ENCODE measurements at regions not wholly inside any gene's neighbourhood (a gene's known extent, or its start where the extent isn't known, plus 50 kb on each side); places are given as distances from the start of the nearest gene placed in this dataset.

DNA sequence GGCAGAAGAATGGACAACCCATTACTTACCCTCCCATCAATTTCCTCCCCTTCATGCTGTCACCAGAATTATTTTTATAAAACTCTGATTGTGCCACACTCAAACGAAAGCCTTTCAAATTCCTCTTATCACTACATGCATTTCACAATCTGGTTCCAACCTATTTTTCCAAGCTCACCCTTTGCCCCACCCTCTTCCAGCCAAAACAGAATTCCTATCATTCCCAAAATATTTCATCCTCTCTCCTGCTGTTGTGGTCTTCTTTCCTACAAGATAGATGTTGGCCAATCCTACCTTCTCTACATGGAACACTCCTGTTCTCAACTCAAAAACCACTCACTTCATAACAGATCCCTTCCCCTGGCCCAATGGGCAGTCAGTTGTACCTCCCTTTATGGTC, 111.5 kb downstream of the ELAPOR2 start:
- DNase-seq (ENCODE audit: low read depth), result no peak

GRCh38 chr7:86943447-86943846, 116.0 kb downstream of the ELAPOR2 start:
- no peak for DNase-seq (ENCODE audit: low read depth)

- no peak for DNase-seq (ENCODE audit: low read depth)
These were observed 116.5 kb downstream of the ELAPOR2 start for GRCh38 chr7:86942995-86943394.

DNA sequence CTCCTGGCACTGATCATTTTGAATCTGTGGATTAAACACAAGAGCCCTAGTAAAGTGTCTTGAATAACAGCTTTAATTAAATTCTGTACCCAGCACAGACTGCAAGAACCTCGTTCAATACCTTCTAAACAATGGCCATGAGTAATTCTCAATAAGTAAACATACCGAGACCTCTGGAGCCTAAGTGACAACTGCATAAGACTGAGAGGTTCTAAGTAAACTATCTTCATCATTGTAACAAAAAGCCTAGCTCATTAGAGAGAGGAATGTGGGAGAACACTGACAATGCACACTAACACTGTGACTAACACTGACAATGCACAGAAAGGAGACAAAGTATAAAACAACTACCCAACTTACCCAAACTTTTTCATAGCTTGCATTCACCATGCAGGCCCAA, 117.4 kb downstream of the ELAPOR2 start:
- DNase-seq (ENCODE audit: low read depth), result no peak

DNA sequence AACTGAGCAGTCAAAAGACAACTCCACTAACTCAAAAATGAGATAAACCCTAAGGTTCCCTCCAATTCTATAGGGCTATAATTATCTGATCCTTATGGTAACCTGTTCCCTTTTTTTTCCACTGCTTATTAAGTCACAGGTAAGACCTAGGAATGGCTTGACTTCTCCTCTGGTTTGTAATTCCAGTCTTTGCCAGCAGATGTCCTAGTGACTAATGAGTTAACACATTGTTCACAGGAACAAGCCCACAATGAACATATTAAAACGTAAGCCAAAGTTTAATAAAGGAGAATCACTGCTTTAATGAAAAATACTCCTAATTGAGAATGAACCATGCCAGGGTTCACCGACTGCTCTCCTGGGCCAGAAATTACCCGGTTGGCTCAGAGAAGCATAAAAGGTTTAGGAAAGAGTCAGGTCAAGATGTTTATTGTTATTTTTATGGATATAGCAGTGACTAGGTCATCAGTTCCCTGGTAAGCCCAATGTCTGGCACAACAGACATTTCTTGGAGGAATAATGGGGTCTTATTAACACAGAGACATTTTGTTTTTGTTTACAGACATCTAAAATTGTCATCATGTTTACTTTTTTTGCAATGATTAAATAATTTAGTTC, 120.1 kb downstream of the ELAPOR2 start:
- DNase-seq (ENCODE audit: low read depth), result no peak

DNA sequence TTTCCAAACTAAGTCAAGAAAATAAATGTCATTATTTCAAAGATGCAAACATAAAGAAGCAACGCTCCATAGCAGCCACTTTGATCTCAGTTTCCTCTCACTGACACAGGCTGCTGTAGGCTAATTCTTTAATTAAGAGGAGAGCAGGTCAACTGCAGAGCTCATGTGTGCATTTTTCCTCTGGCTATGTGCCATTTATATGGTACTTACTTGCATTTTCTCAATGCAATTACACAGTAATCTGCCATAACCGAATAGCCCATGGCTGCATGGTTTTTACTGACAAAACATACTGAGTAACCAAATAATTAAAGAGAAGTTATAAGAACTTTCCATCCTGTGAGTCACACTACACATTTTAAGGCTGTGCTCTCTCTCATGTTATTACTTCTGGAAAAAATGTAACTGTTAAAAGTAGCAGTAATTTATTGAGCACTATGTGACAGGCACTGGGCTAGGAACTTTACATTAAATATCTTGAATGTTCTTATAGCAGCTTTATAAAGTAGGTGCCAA, 122.0 kb downstream of the ELAPOR2 start:
- no peak for DNase-seq (ENCODE audit: low read depth)

DNA sequence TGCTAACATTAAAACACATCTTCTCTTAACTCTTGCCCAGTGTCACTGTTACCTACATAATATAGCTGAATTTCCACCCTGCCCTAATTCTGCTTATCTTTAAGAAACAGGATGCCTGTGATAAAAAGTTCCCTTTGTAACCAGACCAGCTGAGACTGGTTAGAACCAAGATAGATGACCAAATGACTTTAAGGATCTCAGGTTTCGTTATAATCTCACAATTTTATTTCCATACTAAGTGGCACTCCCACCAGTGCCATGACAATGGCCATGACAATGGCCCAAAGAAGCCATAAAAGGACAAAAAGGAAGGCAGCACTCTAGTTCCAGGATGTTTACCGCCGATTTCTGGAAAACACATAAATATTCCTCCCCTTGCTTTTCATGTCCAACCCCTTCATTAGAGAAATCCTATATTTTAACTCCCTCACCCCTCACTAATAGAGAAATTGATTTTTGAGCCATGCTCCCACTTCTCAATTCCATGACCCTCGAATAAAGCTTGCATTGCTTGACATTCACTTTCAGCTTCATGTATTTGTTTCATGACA, 126.1 kb downstream of the ELAPOR2 start:
- DNase-seq (ENCODE audit: low read depth), result no peak

DNA sequence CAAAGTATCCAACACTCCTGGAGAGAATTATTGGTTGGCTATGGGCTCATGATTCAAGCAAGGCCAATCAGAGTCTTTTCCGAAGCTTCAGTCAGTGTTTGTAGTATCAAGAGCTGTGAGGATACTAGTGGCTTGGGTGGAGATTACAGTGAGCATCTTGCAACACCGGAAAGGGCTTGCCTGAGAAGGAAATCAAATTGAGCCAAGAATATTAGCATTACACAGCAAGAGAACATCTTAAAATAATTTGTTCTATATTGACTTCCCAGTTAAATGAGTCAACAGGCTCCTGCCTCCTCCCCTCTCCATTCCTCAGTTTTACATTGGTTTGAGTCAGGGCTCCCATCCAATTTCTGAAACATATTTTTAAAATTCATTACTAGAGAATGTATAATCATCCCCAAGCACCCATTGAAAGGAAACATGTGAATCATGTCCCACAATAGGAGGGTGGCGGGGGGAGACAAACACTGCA, 127.4 kb downstream of the ELAPOR2 start:
- DNase-seq (ENCODE audit: low read depth), result no peak

DNA sequence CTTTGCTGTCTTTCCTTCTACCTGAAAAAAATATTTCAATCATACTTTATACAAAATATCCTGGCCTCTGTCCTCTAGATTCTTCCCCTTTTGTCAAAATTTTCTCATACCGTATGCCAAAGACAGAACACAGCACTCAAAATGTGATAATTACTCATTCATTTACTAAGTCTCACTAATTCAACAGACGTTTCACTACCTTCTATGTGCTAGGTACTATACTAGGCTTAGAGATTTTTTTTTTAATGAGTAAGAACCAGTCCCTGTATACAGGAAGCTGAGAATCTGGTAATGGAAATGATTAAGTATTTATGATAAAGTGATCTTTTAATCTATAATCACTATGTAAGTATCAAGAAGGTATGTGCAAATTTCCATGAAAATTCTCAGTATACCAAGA, 128.0 kb downstream of the ELAPOR2 start:
- DNase-seq (ENCODE audit: low read depth), result no peak

- no peak for DNase-seq (ENCODE audit: low read depth)
These were observed 128.7 kb downstream of the ELAPOR2 start for GRCh38 chr7:86930554-86931307.

DNA sequence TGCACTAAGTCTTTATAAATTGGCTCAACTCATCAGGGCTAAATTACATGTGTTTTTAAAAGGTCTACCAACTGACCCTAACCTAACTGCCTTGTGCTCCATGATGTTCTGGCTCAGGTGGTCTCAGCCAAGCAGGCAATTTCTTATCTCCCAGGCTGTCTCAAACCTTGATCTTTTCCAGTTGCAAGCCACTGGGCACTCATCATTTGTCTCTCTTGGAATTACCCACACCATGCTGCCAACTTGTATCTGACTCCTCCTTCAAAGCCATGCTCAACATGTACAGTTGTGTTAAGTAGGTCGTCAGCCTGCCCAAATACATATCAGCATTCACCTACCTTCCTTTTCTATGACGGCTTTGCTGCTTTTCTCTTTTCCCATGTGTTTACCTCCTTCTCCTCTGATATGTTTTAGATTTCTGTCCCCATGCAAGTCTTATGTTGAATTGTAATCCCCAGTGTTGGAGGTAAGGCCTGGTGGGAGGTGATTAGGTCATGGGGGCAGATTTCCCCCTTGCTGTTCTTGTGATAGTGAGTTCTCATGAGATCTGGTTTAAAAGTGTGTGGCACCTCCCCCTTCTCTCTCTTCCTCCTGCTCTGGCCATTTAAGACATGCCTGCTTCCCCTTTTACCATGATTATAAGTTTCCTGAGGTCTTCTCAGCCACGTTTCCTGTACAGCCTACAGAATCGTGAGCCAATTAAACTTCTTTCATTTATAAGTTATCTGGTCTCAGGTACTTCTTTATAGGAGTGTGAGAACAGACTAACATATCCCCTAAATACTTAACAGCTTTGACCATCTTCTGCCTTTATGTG, 130.0 kb downstream of the ELAPOR2 start:
- DNase-seq (ENCODE audit: low read depth), result no peak

DNA sequence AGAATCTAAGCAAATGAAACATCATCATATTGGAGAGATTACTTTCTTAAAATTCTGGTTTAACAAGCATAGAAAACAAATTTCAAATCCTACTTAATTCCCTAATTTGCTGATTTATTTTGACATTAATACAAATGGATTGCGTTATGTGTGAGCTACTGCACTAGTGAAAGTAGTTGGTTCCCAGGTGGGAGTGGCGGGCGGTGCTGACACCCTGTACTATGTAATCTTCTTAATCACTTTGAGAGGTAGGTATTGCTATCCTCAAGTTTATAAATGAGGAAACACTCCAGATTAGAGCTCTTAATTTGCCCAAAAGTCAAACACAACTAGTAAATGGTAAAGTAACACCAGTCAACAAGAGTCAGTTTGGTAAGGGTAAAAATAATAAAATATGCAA, 131.1 kb downstream of the ELAPOR2 start:
- DNase-seq (ENCODE audit: low read depth), result no peak

- DNase-seq (ENCODE audit: low read depth), result peak; percentile 16
These were observed 132.7 kb downstream of the ELAPOR2 start for GRCh38 chr7:86926732-86927131.

DNA sequence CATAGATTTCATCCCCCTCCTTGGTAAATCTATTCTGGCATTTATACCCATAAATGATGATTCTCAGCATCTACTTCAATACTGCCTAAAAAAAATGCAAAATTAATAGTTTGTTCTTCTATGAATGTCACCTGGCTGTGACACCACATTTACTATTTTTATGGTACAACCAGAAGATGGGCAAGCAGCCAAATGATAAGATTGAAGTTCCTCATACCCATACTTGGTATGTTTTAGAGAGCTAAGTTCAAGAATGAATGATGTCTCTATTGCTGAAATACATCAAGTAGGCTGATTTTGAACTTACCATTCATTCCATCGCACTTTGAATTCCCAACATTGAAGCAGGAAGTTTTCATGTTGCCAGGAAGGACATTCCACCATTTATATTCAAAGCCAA, 134.2 kb downstream of the ELAPOR2 start:
- no peak for DNase-seq (ENCODE audit: low read depth)

GRCh38 chr7:86923527-86923926, 135.9 kb downstream of the ELAPOR2 start:
- no peak for DNase-seq (ENCODE audit: low read depth)

- DNase-seq (ENCODE audit: low read depth), result no peak
These were observed 139.3 kb downstream of the ELAPOR2 start for GRCh38 chr7:86920154-86920553.

DNA sequence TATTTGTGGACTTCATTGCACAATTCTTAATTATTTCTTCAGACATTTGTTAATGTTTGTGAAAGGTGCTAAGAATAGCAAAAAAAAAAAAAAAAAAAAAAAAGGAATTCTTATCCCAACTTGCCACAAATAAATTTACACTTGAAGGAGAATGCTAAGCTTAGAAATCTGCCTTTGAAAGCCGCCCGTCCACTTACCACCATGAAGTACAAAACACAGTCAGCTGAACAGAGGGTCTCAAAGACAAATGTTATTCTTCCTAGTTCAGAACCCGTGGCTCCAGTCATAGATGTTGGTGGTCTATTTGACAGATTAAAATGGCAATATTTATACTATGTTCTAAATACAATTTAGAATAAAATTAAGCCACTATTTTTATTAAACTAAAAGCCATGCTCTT, 141.2 kb downstream of the ELAPOR2 start:
- DNase-seq (ENCODE audit: low read depth), result no peak

GRCh38 chr7:86916277-86916825, 143.1 kb downstream of the ELAPOR2 start:
- DNase-seq (ENCODE audit: low read depth), result no peak

DNA sequence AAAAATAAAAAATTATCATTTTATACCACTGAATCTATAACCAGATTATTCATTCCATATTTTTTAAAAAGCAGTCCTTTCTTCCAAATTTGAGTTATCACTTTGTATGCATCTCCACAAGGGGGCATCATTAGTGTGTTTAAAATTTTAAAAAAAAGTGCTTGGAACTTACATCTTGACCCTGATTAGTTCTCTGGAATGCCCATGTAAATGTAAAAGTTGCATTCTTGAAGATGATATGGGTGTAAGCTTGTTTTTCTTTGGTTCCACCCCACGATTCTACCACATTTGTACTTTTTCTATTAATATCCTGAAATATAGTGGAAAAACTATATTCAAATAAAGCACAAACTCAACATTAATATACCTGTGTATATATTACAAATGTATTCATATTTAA, 144.9 kb downstream of the ELAPOR2 start:
- DNase-seq (ENCODE audit: low read depth), result no peak

All from stimulated activated CD8-positive, alpha-beta memory T cell treated with anti-CD3 and anti-CD28 coated beads, Interleukin-12 subunit alpha, Interleukin-12 subunit beta, amount 100 ng/mL, for 1 hour (primary cell).